ENCODE measurements at regions not wholly inside any gene's neighbourhood (a gene's known extent, or its start where the extent isn't known, plus 50 kb on each side); places are given as distances from the start of the nearest gene placed in this dataset.

DNA sequence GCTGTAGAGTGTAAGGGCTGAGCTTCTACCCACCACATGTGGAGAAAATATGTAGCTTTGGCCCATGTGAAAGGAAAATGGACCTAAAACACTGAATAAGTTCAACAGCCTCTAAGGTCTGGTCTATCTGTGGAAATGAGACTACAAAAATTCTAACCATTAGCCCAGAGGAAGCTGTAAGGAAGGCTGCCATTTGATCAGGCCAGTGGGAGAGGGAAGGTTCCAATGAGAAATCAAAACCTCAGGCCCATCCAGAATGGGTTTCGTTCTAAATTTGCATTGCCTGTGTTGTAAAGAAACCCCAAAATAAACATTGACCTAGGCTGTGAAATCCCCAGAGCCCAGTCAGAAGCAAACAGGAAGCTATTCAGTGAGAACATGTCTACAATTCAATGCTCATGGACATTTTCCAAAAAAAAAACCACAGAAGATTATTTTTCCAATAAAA is 320.4 kb upstream of the SLC7A11 start:
- no peak for DNase-seq (ENCODE audit: low read depth)

DNA sequence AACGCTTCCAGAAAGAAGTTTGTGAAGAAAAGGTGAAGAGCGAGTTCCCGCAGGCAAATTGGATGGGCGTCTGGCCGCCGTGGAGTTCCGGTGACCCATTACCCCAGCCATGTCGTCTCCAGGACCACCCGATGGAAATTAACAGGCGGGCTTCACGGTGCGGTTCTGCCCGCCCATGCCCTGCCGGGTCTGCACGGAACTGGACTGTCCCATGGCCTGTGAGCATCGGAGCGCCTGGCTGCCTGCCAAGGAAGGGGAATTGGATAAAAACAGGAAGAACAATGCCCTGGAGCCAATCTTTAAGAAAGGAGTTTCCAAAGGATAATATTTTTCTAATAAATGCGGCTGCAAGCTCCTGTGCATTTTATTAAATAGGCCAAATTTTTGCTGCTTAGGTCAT is 319.8 kb upstream of the SLC7A11 start:
- no peak for DNase-seq (ENCODE audit: low read depth)

GRCh38 chr4:138561276-138561880 is 319.2 kb upstream of the SLC7A11 start:
- DNase-seq (ENCODE audit: low read depth), result no peak

DNA sequence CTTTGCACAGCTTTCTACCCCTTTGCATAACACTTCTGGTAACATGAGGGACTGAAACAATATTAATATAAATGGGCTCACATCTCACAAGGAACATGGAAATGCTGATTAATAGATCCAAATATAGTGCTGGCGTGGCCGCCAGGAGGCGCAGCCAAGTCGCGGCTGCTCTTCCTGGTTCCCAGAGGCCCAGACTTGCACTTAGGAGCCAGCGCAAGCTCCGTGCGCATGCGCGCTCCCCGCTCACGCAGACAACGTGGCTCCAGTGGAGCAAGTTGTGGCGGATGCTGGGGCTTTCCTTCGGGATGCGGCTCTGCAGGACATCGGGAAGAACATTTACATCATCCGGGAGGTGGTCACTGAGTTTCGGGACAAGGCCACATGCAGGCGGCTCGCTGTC is 318.3 kb upstream of the SLC7A11 start:
- no peak for DNase-seq (ENCODE audit: low read depth)

- no peak for DNase-seq (ENCODE audit: low read depth)
Observed at GRCh38 chr4:138558886-138559285, 316.7 kb upstream of the SLC7A11 start.

GRCh38 chr4:138555584-138555983 is 313.4 kb upstream of the SLC7A11 start:
- DNase-seq (ENCODE audit: low read depth), result no peak

DNA sequence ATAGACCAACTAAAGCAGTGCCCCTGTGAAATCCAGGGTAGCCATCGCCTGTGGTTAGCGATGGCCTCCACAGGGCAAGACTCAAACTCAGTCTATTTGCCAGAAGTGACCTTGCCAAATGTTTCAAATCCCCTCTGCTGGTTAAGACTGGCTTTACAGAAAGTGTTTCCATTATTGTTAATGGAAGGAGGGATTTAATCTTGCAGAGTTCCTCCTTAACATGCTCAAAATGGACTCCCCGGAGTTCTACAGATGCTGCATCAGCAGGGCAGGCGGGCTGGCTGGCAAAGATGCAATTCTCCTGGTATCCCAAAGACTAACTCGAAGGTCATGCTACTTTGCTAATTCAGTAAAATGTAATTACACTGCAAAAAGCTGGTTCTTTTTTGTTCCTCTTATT is 313.0 kb upstream of the SLC7A11 start:
- DNase-seq (ENCODE audit: low read depth), result no peak

- DNase-seq (ENCODE audit: low read depth), result no peak
Observed at GRCh38 chr4:138553001-138553845, 311.1 kb upstream of the SLC7A11 start.

- no peak for DNase-seq (ENCODE audit: low read depth)
Observed at GRCh38 chr4:138542191-138542776, 300.1 kb upstream of the SLC7A11 start.

DNA sequence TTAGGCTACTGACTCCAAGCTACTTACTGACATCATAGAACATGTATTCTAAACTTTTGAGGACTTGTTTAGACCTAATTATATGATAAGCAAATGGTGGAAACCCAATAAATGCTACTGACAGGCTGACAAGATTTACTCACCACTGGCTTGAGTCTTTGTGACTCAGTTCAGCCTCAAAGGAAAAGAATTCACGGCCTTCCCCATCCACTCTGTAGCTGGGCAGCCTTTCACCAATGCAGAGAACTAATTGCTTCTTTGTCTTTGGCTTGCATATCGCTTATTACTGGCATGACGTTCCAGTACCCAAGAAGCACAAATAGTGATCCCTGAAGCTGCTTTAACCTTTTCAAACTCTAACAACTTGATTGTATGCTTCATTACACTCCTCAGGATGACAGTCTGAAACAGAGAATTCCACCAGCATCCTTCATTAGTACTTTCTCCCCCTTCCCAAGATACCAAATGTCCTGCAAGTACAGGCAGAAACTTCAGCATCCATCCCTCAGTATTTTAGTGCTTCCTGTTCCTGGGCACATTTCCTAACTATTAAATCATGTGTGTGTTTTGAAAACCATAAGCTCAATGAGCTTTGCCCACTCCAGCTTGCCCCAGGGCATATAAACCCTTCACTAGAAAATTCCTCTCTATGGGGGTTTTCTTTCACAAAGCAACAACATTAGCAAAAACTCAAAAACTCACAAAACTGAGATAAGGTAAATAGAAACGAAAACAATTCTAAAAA is 298.1 kb upstream of the SLC7A11 start:
- DNase-seq (ENCODE audit: low read depth), result no peak

GRCh38 chr4:138538743-138539142 is 296.6 kb upstream of the SLC7A11 start:
- no peak for DNase-seq (ENCODE audit: low read depth)

GRCh38 chr4:138537731-138538490 is 295.8 kb upstream of the SLC7A11 start:
- no peak for DNase-seq (ENCODE audit: low read depth)

GRCh38 chr4:138535316-138535715 is 293.2 kb upstream of the SLC7A11 start:
- DNase-seq (ENCODE audit: low read depth), result no peak

DNA sequence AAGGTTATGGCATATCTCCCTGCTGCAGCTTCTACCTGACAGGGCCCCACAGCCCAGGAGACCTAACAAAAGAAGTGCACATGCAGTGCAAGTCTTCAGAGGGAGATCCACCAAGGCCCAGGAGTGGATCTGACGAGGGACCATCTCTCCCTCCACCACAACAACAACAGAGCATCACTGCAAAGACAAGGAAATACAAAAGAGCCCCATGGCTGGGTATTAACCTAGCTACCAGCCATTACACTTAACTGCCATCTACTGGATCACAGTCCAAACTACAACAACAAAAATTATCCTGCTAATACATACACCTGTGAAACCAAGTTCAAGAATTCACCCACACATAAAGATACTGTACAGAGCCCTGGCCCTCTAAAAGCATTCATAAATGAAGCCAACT is 280.2 kb upstream of the SLC7A11 start:
- no peak for DNase-seq (ENCODE audit: low read depth)

GRCh38 chr4:138521809-138522208 is 279.7 kb upstream of the SLC7A11 start:
- DNase-seq (ENCODE audit: low read depth), result no peak

DNA sequence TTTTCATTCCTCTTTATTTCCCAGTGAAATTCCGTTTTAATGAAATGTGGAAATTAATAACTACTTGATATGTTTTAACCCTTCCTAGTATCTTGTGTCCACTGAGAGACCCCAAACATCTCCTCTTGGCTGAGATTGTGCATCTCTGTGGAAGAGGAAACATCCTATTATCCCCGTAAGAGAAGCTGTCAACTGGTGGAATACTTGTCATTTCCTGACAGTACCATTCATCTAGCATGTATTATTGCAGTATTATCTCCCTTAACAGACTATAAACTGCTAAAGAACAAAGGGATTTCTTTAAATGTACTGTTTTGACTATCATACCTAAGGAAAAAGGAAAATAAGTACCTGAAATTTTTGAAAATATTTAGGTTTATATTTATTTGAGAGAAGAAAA is 277.3 kb upstream of the SLC7A11 start:
- DNase-seq (ENCODE audit: low read depth), result no peak

GRCh38 chr4:138513535-138513934 is 271.4 kb upstream of the SLC7A11 start:
- no peak for DNase-seq (ENCODE audit: low read depth)

GRCh38 chr4:138512756-138513155 is 270.6 kb upstream of the SLC7A11 start:
- DNase-seq (ENCODE audit: low read depth), result no peak

GRCh38 chr4:138510053-138510452 is 267.9 kb upstream of the SLC7A11 start:
- DNase-seq (ENCODE audit: low read depth), result no peak

GRCh38 chr4:138509346-138509745 is 267.2 kb upstream of the SLC7A11 start:
- DNase-seq (ENCODE audit: low read depth), result no peak

- no peak for DNase-seq (ENCODE audit: low read depth)
Observed at GRCh38 chr4:138507522-138507921, 265.4 kb upstream of the SLC7A11 start.

GRCh38 chr4:138501614-138502013 is 259.5 kb upstream of the SLC7A11 start:
- DNase-seq (ENCODE audit: low read depth), result no peak
